CD14-positive monocyte (primary cell): ENCODE measurements at regions not wholly inside any gene's neighbourhood (a gene's known extent, or its start where the extent isn't known, plus 50 kb on each side); places are given as distances from the start of the nearest gene placed in this dataset.
"Not testable (repeated sequence)": the region's sequence is repeated elsewhere in the genome, so short reads cannot be mapped to it uniquely, and the experiment has no call there.

Experiments used
- DNase-seq, 3 donors: peaks; one replicate each; pipeline ENCODE4 v3.0.0-alpha.2; 2011 to 2022
- H2AFZ ChIP-seq: 2 replicates; pipeline ENCODE4 v1.6.0; 2012; ENCODE audit warnings: mild to moderate bottlenecking, low read depth, low read length, inconsistent platforms; ENCODE audit not compliant: insufficient read depth, poor library complexity, severe bottlenecking
- H3K27ac ChIP-seq, 2 donors: 1 replicate in 1 of 2; 2 replicates in 1 of 2; pipeline ENCODE4 v1.5.1; 2012 to 2013; ENCODE audit warnings: low read length in 2 of 2, control low read depth in 1 of 2, inconsistent platforms in 1 of 2, low read depth in 1 of 2, mild to moderate bottlenecking in 1 of 2
- H3K27me3 ChIP-seq, 2 donors: one replicate each; pipeline versions ENCODE4 v1.6.0 to v1.6.1; 2011 to 2013; ENCODE audit warnings: low read length in 2 of 2; ENCODE audit not compliant: control insufficient read depth in 2 of 2, insufficient read depth in 2 of 2
- H3K36me3 ChIP-seq, 2 donors: replicated peaks in 1 of 2; 1 replicate in 1 of 2; 2 replicates in 1 of 2; pipeline versions ENCODE4 v1.5.1 to v1.6.1; 2012 to 2013; ENCODE audit warnings: low read length in 2 of 2, control low read depth in 1 of 2, inconsistent platforms in 1 of 2, mild to moderate bottlenecking in 1 of 2; ENCODE audit not compliant: insufficient read depth in 2 of 2, control insufficient read depth in 1 of 2
- H3K4me1 ChIP-seq, 2 donors: 1 replicate in 1 of 2; 2 replicates in 1 of 2; pipeline versions ENCODE4 v1.5.1 to v1.6.1; 2012 to 2013; ENCODE audit warnings: low read length in 2 of 2, control low read depth in 1 of 2, inconsistent platforms in 1 of 2, mild to moderate bottlenecking in 1 of 2, moderate library complexity in 1 of 2; ENCODE audit not compliant: insufficient read depth in 2 of 2, control insufficient read depth in 1 of 2
- H3K4me2 ChIP-seq: replicated peaks from 2 replicates; pipeline ENCODE3; 2012; ENCODE audit warnings: low read length, moderate library complexity, mild to moderate bottlenecking; ENCODE audit not compliant: poor library complexity, severe bottlenecking; ENCODE audit errors: extremely low read depth
- H3K4me3 ChIP-seq, 3 experiments: fragments of 200-600 bp in 1 of 3; sonication (generic) in 1 of 3; replicated peaks in 1 of 3; 1 replicate in 2 of 3; 2 replicates in 1 of 3; pipeline ENCODE4 v1.5.1; 2011 to 2013; ENCODE audit warnings: low read length in 3 of 3, mild to moderate bottlenecking in 3 of 3, control low read depth in 2 of 3, low read depth in 2 of 3, inconsistent platforms in 1 of 3, moderate library complexity in 1 of 3
- H3K79me2 ChIP-seq: 2 replicates; pipeline ENCODE4 v1.6.0; 2012; ENCODE audit warnings: mild to moderate bottlenecking, control low read depth, inconsistent platforms, low read length, moderate library complexity; ENCODE audit not compliant: insufficient read depth
- H3K9ac ChIP-seq: 2 replicates; pipeline ENCODE4 v1.6.0; 2017; ENCODE audit warnings: low read length, mild to moderate bottlenecking; ENCODE audit not compliant: insufficient read depth, poor library complexity, severe bottlenecking
- H3K9me3 ChIP-seq, 2 donors: replicated peaks in 1 of 2; 1 replicate in 1 of 2; 2 replicates in 1 of 2; pipeline versions ENCODE4 v1.5.1 to v1.6.1; 2012 to 2013; ENCODE audit warnings: low read length in 2 of 2, control low read depth in 1 of 2; ENCODE audit not compliant: control insufficient read depth in 1 of 2, insufficient read depth in 1 of 2
- H4K20me1 ChIP-seq: 2 replicates; pipeline ENCODE4 v1.6.0; 2012; ENCODE audit warnings: mild to moderate bottlenecking, low read length, control low read depth, moderate library complexity; ENCODE audit not compliant: insufficient read depth
- H3K27ac Mint-ChIP-seq, 7 donors: one replicate each; pipeline ENCODE4 v1.8.0; 2020; ENCODE audit warnings: mild to moderate bottlenecking in 7 of 7, mixed read lengths in 7 of 7, moderate library complexity in 6 of 7, inconsistent platforms in 2 of 7
- H3K27me3 Mint-ChIP-seq, 3 donors: one replicate each; pipeline ENCODE4 v1.8.0; 2021 to 2022; ENCODE audit warnings: low read depth in 3 of 3, mild to moderate bottlenecking in 3 of 3, mixed read lengths in 3 of 3, moderate library complexity in 3 of 3, inconsistent platforms in 1 of 3
- H3K36me3 Mint-ChIP-seq, 2 donors: one replicate each; pipeline ENCODE4 v1.8.0; 2020; ENCODE audit warnings: mixed read lengths in 2 of 2, inconsistent platforms in 1 of 2, mild to moderate bottlenecking in 1 of 2
- H3K4me1 Mint-ChIP-seq: one replicate; pipeline ENCODE4 v1.8.0; 2020; ENCODE audit warnings: mild to moderate bottlenecking, mixed read lengths
- H3K4me3 Mint-ChIP-seq, 2 donors: one replicate each; pipeline ENCODE4 v1.8.0; 2020; ENCODE audit warnings: mild to moderate bottlenecking in 2 of 2, mixed read lengths in 2 of 2, moderate library complexity in 1 of 2
- H3K9me3 Mint-ChIP-seq, 7 donors: one replicate each; pipeline ENCODE4 v1.8.0; 2020 to 2022; ENCODE audit warnings: mixed read lengths in 7 of 7, mild to moderate bottlenecking in 6 of 7, moderate library complexity in 6 of 7, inconsistent platforms in 2 of 7
- CTCF ChIP-seq: fragments of 200-600 bp; IDR thresholded peaks from one replicate; pipeline ENCODE4 v1.8.0; 2022; ENCODE audit warnings: antibody characterized with exemption, mild to moderate bottlenecking
- WGBS: methylation state at CpG from one replicate; pipeline ENCODE4 v1.1.5; 2013; ENCODE audit warnings: missing lambda C conversion rate; ENCODE audit not compliant: insufficient coverage; 5-methylcytosine and 5-hydroxymethylcytosine counted together
- intact Hi-C, 2 donors: fragments of 100-400 bp; cut with micrococcal nuclease; formaldehyde crosslinking; loops; one replicate each; pipeline versions ENCODE4 v1.15.0 to v1.15.1; 2023

DNA sequence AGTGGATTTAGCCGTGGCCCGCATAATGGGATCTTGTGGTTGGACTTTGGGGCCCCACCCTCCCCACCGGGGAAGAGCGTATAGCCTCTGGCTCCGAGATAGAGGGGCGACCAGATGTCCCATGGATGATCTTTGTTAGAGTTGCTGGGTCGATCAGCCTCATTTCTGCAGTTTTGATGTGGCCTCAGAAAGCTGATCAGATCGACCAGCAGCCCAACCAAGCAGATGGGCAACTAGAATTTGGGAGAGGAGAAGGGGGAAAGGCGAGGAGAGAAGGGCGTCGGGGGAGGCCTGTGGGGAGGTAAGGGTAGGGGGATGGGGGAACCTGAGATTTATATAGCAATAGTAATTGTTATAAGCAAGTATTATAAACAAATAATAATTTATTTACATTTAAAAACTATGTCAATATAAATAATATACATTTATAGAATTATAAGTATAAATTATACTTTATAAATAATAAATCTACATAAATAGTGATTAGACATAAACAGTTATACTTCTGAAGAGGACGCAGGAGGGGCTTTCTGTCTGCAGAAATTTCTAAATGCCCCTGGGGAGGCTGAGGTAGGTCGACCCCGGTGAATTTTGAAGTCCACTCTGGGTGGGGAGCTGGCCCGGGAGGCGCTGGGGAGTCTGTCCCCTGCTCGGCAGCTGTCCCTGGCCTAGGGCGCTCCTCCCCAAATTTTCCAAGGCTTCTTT is 136.3 kb downstream of the KCNJ12 start:
- no peak overlapping the region for H3K9ac ChIP-seq
- no peak overlapping the region for H3K27ac ChIP-seq
- H3K4me3 ChIP-seq, result peak overlapping the region in 1 of 3 experiments; percentile 32
- Mint-ChIP-seq H3K4me3 (peak overlapping the region; percentile 76 to 91), H3K9me3 (peaks cover 0 to 6% (median 0%) of the 10 kb centered on the region in 7 donors), H3K4me1 (peaks cover 28% of the 10 kb centered on the region), H3K36me3 (peaks cover 0 to 2% of the 10 kb centered on the region in 2 donors), H3K27me3 (peaks cover 30 to 44% (median 44%) of the 10 kb centered on the region in 3 donors), H3K27ac (no peak overlapping the region)
- no peaks in the 10 kb centered on the region for H3K36me3 ChIP-seq
- peaks cover 8 to 41% of the 10 kb centered on the region in 2 donors for H3K27me3 ChIP-seq
- no peak for TF ChIP-seq CTCF
- no peak for DNase-seq
- no peaks in the 10 kb centered on the region for H4K20me1 ChIP-seq
- peaks cover 17 to 27% of the 10 kb centered on the region in 2 donors for H3K4me1 ChIP-seq
- H3K4me2 ChIP-seq, result peak overlapping the region; percentile 93
- intact Hi-C loops, result loop anchor here (5.0 to 10.0 kb wide), 5 partner anchors 60 to 498 kb away; partner anchors contain the start of genes DHRS7B (in 1 of the 2) and MAP2K3 (in 1 of the 2)
- H2AFZ ChIP-seq, result peak overlapping the region; percentile 53
- H3K79me2 ChIP-seq, result no peaks in the 10 kb centered on the region
- WGBS, result 58% methylated on average over 8 of the region's 18 CpGs
- no peaks in the 10 kb centered on the region for H3K9me3 ChIP-seq

- Mint-ChIP-seq H3K4me1 (peaks cover 28% of the 10 kb centered on the region), H3K4me3 (peak overlapping the region; percentile 9 to 39), H3K27me3 (peaks cover 36 to 48% (median 47%) of the 10 kb centered on the region in 3 donors), H3K36me3 (peaks cover 0 to 2% of the 10 kb centered on the region in 2 donors), H3K27ac (no peak overlapping the region), H3K9me3 (peaks cover 0 to 6% (median 0%) of the 10 kb centered on the region in 7 donors)
- Histone ChIP-seq H3K36me3 (no peaks in the 10 kb centered on the region), H3K27me3 (peaks cover 8 to 47% of the 10 kb centered on the region in 2 donors), H3K27ac (no peak overlapping the region), H3K4me2 (peak overlapping the region; percentile 34), H2AFZ (peak overlapping the region; percentile 53), H3K9ac (no peak overlapping the region), H3K9me3 (no peaks in the 10 kb centered on the region), H3K4me1 (peaks cover 17 to 26% of the 10 kb centered on the region in 2 donors), H3K4me3 (peak overlapping the region in 1 of 3 experiments; percentile 32), H4K20me1 (no peaks in the 10 kb centered on the region), H3K79me2 (no peaks in the 10 kb centered on the region)
- peak; percentile 66 to 76 (median 75) for DNase-seq
- WGBS, result under 1% methylated on average over 14 of the region's 24 CpGs
- peak; percentile 84 for TF ChIP-seq CTCF
- intact Hi-C loops, result loop anchor here (5.0 to 10.0 kb wide), 5 partner anchors 61 to 498 kb away; partner anchors contain the start of genes DHRS7B (in 1 of the 2) and MAP2K3 (in 1 of the 2)
Measured at GRCh38 chr17:21513012-21513570, 136.9 kb downstream of the KCNJ12 start.

GRCh38 chr17:21514567-21514966 is 138.4 kb downstream of the KCNJ12 start:
- H3K4me3 ChIP-seq, H4K20me1 ChIP-seq, H3K9ac ChIP-seq, H3K79me2 ChIP-seq, H3K9me3 ChIP-seq, H3K4me2 ChIP-seq, DNase-seq, H3K4me3 Mint-ChIP-seq, H3K27ac ChIP-seq, H2AFZ ChIP-seq, H3K36me3 ChIP-seq, H3K9me3 Mint-ChIP-seq, H3K36me3 Mint-ChIP-seq, H3K27ac Mint-ChIP-seq: not testable (repeated sequence)
- Mint-ChIP-seq H3K27me3 (peaks cover 43 to 57% (median 48%) of the 10 kb centered on the region in 3 donors), H3K4me1 (peaks cover 22% of the 10 kb centered on the region)
- WGBS, result no CpG with 5 or more reads among the region's 1 CpG
- Histone ChIP-seq H3K27me3 (peaks cover 9 to 51% of the 10 kb centered on the region in 2 donors), H3K4me1 (peaks cover 13 to 19% of the 10 kb centered on the region in 2 donors)
- intact Hi-C loops, result loop anchor here (5.0 to 10.0 kb wide), 5 partner anchors 62 to 500 kb away; partner anchors contain the start of genes DHRS7B (in 1 of the 2) and MAP2K3 (in 1 of the 2)
